Skin of body (tissue), 1 donor: ENCODE measurements at regions not wholly inside any gene's neighbourhood (a gene's known extent, or its start where the extent isn't known, plus 50 kb on each side); places are given as distances from the start of the nearest gene placed in this dataset.
A peak's percentile ranks its signal among the peaks of the same experiment; 100 is the strongest.

Experiments
- DNase-seq: peaks from one replicate; lab custom pipeline; 2025; lab: John Stamatoyannopoulos, UW

- DNase-seq = no peak
Observed at GRCh38 chr12:19045426-19045825, 84.1 kb upstream of the PLEKHA5 start.

- no peak for DNase-seq
Observed at GRCh38 chr12:19048943-19049342, 80.6 kb upstream of the PLEKHA5 start.

GRCh38 chr12:19052689-19053088 lies 76.8 kb upstream of the PLEKHA5 start:
- DNase-seq = no peak

DNA sequence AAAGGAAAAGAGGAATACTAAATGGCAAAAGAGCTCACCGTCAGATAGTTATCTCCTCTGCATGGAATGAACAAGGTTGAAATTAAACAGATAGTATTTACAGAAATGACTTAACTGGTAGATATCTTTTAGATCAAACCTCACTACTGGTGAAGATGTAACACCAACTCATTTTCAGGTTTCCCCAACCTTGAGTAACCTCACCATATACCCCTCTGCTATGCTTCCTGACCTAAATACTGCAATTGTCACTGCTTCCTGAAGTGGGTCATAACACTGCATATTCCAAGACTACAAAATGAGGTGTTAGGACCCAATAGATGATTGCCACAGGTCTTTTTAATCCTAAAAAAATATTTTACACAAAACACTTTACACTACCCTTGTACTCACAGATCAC lies 76.3 kb upstream of the PLEKHA5 start:
- DNase-seq = no peak

DNA sequence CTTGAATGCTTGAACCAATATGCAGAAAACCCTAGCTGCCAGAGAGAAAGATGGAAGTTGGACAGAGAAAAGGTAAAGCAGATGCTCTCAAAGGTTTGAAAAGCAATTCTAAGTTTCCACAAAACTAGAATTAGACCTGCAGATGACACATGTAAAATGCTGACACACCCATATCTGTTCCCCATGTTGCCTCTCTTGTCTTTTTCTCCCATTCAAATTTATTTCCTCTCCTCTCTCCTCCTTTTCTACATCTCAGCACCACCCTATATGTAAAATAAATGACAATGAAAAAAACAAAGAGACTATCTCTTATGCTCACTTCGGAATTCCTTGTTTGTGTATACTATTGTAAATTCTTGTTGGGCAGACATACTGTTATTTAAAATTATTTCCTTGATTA lies 75.5 kb upstream of the PLEKHA5 start:
- DNase-seq = no peak

GRCh38 chr12:19055589-19055988 lies 73.9 kb upstream of the PLEKHA5 start:
- DNase-seq = no peak

DNA sequence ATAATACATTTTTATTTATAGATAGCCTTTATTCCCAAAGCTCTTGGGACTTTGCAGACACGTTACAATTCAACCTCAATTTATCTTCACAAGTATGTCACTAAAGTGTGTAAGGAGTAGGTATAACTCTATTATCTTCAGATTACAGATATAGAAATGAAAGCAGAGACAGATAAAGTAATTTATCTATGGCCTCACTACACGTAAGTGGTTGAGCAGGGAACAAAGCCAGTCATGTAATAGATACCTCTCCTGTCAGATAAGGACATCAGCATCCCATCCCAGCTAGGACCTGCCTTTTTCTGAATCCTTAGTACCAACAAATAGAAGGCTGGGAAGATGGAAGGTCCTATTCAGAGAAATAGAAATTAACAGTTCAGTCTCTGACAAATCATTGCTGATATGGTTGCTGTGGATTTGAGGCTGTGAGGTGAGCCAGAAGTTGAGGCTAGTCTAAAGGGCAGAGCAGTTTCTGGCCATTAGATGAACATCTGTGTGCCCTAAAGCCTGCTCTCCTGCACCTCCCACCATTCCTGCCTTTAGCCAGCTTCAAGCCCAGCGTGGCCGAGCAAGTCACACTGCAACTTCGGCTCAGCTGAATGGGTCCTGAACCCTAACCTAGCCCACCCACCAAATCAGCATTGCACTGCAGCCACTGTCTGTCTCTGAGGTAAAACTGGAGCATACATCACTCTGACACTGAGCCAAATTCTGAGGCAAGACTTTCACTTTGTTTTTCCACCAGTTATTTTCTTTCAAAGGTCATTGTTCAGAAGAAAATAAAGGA lies 71.1 kb upstream of the PLEKHA5 start:
- no peak for DNase-seq

DNA sequence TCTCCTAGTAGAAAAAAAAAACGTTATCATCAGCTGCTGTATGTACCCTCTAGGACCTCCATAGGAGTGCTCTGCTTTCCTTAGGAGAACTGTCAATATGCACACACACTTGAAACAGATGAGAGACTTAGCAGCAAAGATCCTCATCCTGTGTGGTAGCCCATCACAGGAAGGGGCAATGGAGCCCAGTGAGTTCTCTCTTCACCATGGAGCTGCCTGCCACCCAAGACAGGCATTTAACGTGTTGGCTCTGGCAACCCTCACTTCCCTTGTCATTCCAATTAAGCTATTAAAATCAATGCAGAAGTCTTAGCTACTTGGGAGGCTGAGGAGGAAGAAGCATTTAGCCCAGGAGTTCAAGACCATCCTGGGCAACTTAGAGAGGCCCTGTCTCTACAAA lies 64.8 kb upstream of the PLEKHA5 start:
- no peak for DNase-seq

DNA sequence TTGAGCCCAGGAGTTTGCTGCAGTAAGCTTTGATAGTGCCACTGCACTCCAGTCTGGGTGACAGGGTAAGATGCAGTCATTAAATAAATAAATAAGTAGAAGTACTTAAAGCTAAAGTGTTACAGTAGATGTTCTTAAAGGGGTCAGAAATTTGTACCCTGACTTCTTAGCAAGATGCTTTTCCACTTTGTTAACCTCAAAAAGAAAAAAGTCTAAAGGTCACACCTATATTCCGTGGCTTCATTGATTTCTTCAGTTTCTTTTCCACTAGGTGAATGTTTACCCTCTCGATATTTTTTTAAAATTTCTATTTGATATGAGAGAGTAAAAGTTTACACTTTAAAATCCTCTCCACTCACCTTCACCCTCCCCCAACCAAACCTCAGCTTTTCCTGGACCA lies 64.3 kb upstream of the PLEKHA5 start:
- DNase-seq = no peak

- no peak for DNase-seq
Observed at GRCh38 chr12:19065871-19066270, 63.7 kb upstream of the PLEKHA5 start.

DNA sequence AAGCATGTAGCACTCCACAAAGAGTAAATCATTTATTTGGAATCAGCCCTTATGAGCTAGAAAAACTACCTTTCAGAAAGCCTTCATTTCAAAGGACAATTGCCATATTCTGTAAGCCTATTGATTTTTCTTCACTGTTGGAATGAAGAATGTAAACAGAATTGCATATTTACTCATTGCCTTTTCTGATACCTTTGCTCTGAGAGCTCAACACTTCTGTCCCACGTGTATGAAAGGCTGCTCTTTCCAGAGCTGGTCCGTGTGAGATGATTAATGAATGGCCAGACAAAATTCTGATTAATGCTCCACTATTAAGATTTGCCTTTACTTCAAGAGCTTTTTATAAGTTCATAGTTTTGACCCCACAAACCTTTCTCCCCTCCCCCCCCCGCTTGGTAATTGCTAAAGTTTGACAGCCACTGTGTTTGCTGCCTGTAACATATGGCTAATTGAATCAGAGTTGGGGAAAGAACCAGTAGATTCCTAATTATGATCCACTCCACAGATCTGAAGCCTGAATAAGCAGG lies 63.0 kb upstream of the PLEKHA5 start:
- no peak for DNase-seq

- no peak for DNase-seq
Observed at GRCh38 chr12:19068137-19068536, 61.4 kb upstream of the PLEKHA5 start.

- DNase-seq = no peak
Observed at GRCh38 chr12:19070341-19070740, 59.2 kb upstream of the PLEKHA5 start.

GRCh38 chr12:19074700-19075099 lies 54.8 kb upstream of the PLEKHA5 start:
- DNase-seq = no peak

DNA sequence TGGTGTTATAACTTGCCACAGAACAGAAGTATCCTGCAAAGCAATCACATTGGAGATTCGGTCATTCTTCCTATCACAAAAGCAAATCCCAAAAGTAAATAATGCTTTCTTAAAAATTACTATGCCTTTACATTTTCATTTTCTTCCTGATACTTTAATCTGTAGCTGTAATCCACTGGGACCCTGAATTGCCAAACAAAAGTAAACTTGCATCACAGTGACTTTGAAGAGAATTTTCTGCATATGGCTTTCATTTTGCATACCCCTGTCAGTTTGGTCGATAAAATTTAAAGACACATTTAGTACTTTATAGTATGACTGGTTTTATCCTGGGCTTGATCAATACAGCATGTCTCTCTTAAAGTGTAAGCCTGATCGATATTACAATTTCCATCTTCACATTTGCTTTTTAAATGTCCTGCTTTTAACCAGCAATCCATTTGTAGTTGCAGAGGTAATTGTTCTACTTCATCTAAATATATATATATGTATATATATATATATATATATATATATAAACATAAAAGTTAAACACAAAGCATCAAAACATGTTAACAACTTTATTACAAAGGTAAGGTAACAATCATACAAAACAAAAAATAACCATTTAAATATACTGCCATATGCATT lies 53.7 kb upstream of the PLEKHA5 start:
- DNase-seq = peak; percentile 29
